ENCODE measurements at regions not wholly inside any gene's neighbourhood (a gene's known extent, or its start where the extent isn't known, plus 50 kb on each side); places are given as distances from the start of the nearest gene placed in this dataset.
"Not testable (repeated sequence)": the region's sequence is repeated elsewhere in the genome, so short reads cannot be mapped to it uniquely, and the experiment has no call there.

GRCh38 chr13:54415753-54416366 lies 1387.2 kb downstream of the OLFM4 start (continued):
- no peak for TF ChIP-seq SP1 (IDR thresholded peaks at IDR 0.05)

GRCh38 chr13:54422946-54423345 lies 1394.3 kb downstream of the OLFM4 start:
- H3K27me3 ChIP-seq (ENCODE audit: control insufficient read depth in 4 of 4, insufficient read depth in 4 of 4, low read length in 3 of 4); H3K4me3 ChIP-seq (ENCODE audit: low read depth in 1 of 3, low read length in 3 of 3); H3K9me3 ChIP-seq (ENCODE audit: control insufficient read depth in 4 of 4, low read length in 3 of 4); DNase-seq (ENCODE audit: low spot score); H3K27ac ChIP-seq (ENCODE audit: low read depth in 1 of 2, low read length in 2 of 2); H3K4me1 ChIP-seq (ENCODE audit: control insufficient read depth in 4 of 4, insufficient read depth in 4 of 4, low read length in 3 of 4); H3K9ac ChIP-seq (ENCODE audit: low read depth in 1 of 2, low read length in 2 of 2); H3K36me3 ChIP-seq (ENCODE audit: control insufficient read depth in 4 of 4, insufficient read depth in 3 of 4, low read depth in 1 of 4, low read length in 3 of 4): not testable (repeated sequence)
- WGBS, result 78% methylated on average over 15 of the region's 15 CpGs

- TF ChIP-seq FOXA1 (IDR thresholded peaks at IDR 0.05) (no peak), REST (IDR thresholded peaks at IDR 0.05) (no peak), ZBTB33 (IDR thresholded peaks at IDR 0.05) (no peak), EGR1 (IDR thresholded peaks at IDR 0.05; ENCODE audit: low read depth in 2 of 2) (no peak), GABPA (IDR thresholded peaks at IDR 0.05 in 1 of 2, conservative IDR thresholded peaks at IDR 0.05 in 1 of 2) (no peak), CTCF (IDR thresholded peaks at IDR 0.05; ENCODE audit: low read depth, low read length, missing input control) (no peak), TAF1 (conservative IDR thresholded peaks at IDR 0.05) (no peak), FOXA2 (IDR thresholded peaks at IDR 0.05) (no peak), SP1 (IDR thresholded peaks at IDR 0.05) (no peak), NR2F2 (IDR thresholded peaks at IDR 0.05) (no peak), ATF3 (IDR thresholded peaks at IDR 0.05) (no peak), RXRA (IDR thresholded peaks at IDR 0.05) (no peak), YY1 (IDR thresholded peaks at IDR 0.05) (no peak), JUND (IDR thresholded peaks at IDR 0.05) (no peak), RAD21 (IDR thresholded peaks at IDR 0.05) (no peak), MAX (IDR thresholded peaks at IDR 0.05) (no peak), HNF4G (IDR thresholded peaks at IDR 0.05) (no peak), HNF4A (conservative IDR thresholded peaks at IDR 0.05) (no peak)
- no peak overlapping the region for H3K27ac ChIP-seq (ENCODE audit: low read depth in 1 of 2, low read length in 2 of 2)
- H3K27me3 ChIP-seq (ENCODE audit: control insufficient read depth in 4 of 4, insufficient read depth in 4 of 4, low read length in 3 of 4), result no peaks in the 10 kb centered on the region
- no peak overlapping the region for H3K9ac ChIP-seq (ENCODE audit: low read depth in 1 of 2, low read length in 2 of 2)
- no peaks in the 10 kb centered on the region for H3K4me1 ChIP-seq (ENCODE audit: control insufficient read depth in 4 of 4, insufficient read depth in 4 of 4, low read length in 3 of 4)
- no peak for DNase-seq (ENCODE audit: low spot score)
- no peaks in the 10 kb centered on the region for H3K36me3 ChIP-seq (ENCODE audit: control insufficient read depth in 4 of 4, insufficient read depth in 3 of 4, low read depth in 1 of 4, low read length in 3 of 4)
- no peak overlapping the region for H3K4me3 ChIP-seq (ENCODE audit: low read depth in 1 of 3, low read length in 3 of 3)
- H3K9me3 ChIP-seq (ENCODE audit: control insufficient read depth in 4 of 4, low read length in 3 of 4), result no peaks in the 10 kb centered on the region
- WGBS, result 48% methylated on average over 2 of the region's 2 CpGs
Measured at GRCh38 chr13:54424344-54424743, 1395.7 kb downstream of the OLFM4 start.
